ENCODE measurements at regions not wholly inside any gene's neighbourhood (a gene's known extent, or its start where the extent isn't known, plus 50 kb on each side); places are given as distances from the start of the nearest gene placed in this dataset.

DNA sequence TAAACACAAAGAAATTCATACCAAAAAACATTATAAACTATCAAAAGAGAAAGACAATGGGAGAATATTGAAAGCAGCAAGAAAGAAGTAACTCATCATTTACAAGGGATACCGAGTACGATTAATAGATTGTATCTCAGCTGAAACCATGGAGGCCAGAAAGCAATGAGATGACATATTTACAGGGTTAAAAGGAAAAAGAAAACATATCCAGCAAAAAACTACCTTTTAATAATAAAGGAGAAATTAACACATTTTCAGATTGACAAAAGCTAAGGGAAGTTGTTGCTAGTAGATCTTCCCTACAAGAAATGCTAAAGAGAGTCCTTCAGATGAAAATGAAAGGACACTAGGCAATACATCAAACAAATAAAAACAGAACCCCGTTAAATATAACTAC is 364.8 kb upstream of the TNC start:
- no peak for TF ChIP-seq CTCF (optimal IDR thresholded peaks at IDR 0.05 in 1 of 3, IDR thresholded peaks at IDR 0.05 in 1 of 3, conservative IDR thresholded peaks at IDR 0.05 in 1 of 3; ENCODE audit: extremely low read depth in 1 of 3, insufficient read depth in 2 of 3, low read length in 3 of 3)
- TF ChIP-seq EZH2 (IDR thresholded peaks at IDR 0.05; ENCODE audit: low read length): no peak
